ENCODE measurements at regions not wholly inside any gene's neighbourhood (a gene's known extent, or its start where the extent isn't known, plus 50 kb on each side); places are given as distances from the start of the nearest gene placed in this dataset.
"Not testable (repeated sequence)": the region's sequence is repeated elsewhere in the genome, so short reads cannot be mapped to it uniquely, and the experiment has no call there.

- intact Hi-C loops (cut with DNase I), result no loop called here
- no peak for TF ChIP-seq POLR2A (IDR thresholded peaks at IDR 0.05)
- no peak for TF ChIP-seq CTCF (IDR thresholded peaks at IDR 0.05)
Measured at GRCh38 chr13:54110597-54110996, 1082.0 kb downstream of the OLFM4 start.

GRCh38 chr13:54124700-54125099 is 1096.1 kb downstream of the OLFM4 start:
- 46 to 64% (median 62%) methylated on average over 3 of the region's 3 CpGs for WGBS, 4 donors
- TF ChIP-seq CTCF (IDR thresholded peaks at IDR 0.05) (no peak), POLR2A (IDR thresholded peaks at IDR 0.05) (no peak)
- intact Hi-C loops (cut with DNase I), result no loop called here

More at GRCh38 chr13:54110597-54110996, 1082.0 kb downstream of the OLFM4 start:
- Histone ChIP-seq H3K27ac (no peak overlapping the region), H3K4me3 (no peak overlapping the region), H3K27me3 (no peaks in the 10 kb centered on the region), H3K4me1 (replicated peaks in 1 of 2) (no peaks in the 10 kb centered on the region), H3K36me3 (replicated peaks in 1 of 2) (no peaks in the 10 kb centered on the region), H3K9me3 (replicated peaks in 1 of 3) (no peaks in the 10 kb centered on the region)
- no peak for DNase-seq

GRCh38 chr13:54130931-54131330 is 1102.3 kb downstream of the OLFM4 start:
- H3K27me3 ChIP-seq; H3K4me3 ChIP-seq; DNase-seq; H3K9me3 ChIP-seq (replicated peaks in 1 of 3); H3K27ac ChIP-seq; H3K4me1 ChIP-seq (replicated peaks in 1 of 2); intact Hi-C loops (cut with DNase I); H3K36me3 ChIP-seq (replicated peaks in 1 of 2): not testable (repeated sequence)
- 47 to 78% (median 74%) methylated on average over 2 to 9 of the region's 9 CpGs for WGBS, 4 donors

More at GRCh38 chr13:54124700-54125099, 1096.1 kb downstream of the OLFM4 start:
- Histone ChIP-seq H3K4me3 (no peak overlapping the region), H3K9me3 (replicated peaks in 1 of 3) (no peaks in the 10 kb centered on the region), H3K27ac (no peak overlapping the region), H3K27me3 (no peaks in the 10 kb centered on the region), H3K36me3 (replicated peaks in 1 of 2) (no peaks in the 10 kb centered on the region), H3K4me1 (replicated peaks in 1 of 2) (no peaks in the 10 kb centered on the region)
- no peak for DNase-seq

- DNase-seq; H3K9me3 ChIP-seq (replicated peaks in 1 of 3); H3K36me3 ChIP-seq (replicated peaks in 1 of 2); intact Hi-C loops (cut with DNase I); H3K27me3 ChIP-seq; H3K27ac ChIP-seq; H3K4me3 ChIP-seq; H3K4me1 ChIP-seq (replicated peaks in 1 of 2): not testable (repeated sequence)
- 61 to 72% (median 64%) methylated on average over 3 of the region's 3 CpGs for WGBS, 4 donors
Measured at GRCh38 chr13:54131433-54131832, 1102.8 kb downstream of the OLFM4 start.

DNA sequence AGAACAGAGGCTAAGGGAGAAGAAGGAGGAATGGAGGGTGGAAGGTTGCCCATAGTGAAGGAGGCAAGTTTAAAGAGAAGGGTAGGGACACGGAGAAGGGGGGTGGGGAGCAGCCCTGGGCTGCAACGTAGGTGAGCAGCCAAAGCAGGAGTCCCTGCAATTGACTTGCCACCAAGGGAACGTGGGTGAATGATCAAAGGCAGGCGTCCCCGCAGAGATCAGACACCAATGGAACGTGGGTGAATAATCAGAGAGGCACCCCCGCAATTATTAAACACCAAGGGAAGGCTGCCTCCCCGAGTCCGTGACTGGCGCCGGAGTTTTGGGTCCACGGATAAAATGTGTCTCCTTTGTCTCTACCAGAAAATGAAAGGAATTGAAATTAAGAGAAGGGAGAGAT is 1103.5 kb downstream of the OLFM4 start:
- H3K27me3 ChIP-seq; H3K36me3 ChIP-seq (replicated peaks in 1 of 2); H3K27ac ChIP-seq; H3K4me1 ChIP-seq (replicated peaks in 1 of 2); intact Hi-C loops (cut with DNase I); H3K9me3 ChIP-seq (replicated peaks in 1 of 3); H3K4me3 ChIP-seq; DNase-seq: not testable (repeated sequence)
- 74 to 90% (median 79%) methylated on average over 12 of the region's 12 CpGs for WGBS, 4 donors

DNA sequence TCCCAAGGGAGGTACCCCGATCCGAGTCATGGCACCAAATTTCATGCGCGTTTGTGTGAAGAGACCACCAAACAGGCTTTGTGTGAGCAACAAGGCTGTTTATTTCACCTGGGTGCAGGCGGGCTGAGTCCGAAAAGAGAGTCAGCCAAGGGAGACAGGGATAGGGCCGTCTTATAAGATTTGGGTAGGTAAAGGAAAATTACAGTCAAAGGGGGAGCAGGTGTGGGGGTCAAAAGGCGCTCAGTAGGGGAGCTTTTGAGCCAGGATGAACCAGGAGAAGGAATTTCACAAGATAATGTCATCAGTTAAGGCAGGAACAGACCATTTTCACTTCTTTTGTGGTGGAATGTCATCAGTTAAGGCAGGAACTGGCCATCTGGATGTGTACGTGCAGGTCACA is 1104.1 kb downstream of the OLFM4 start:
- H3K27me3 ChIP-seq; H3K27ac ChIP-seq; H3K4me1 ChIP-seq (replicated peaks in 1 of 2); H3K4me3 ChIP-seq; H3K36me3 ChIP-seq (replicated peaks in 1 of 2); H3K9me3 ChIP-seq (replicated peaks in 1 of 3); DNase-seq; intact Hi-C loops (cut with DNase I): not testable (repeated sequence)
- 75 to 83% (median 81%) methylated on average over 9 of the region's 9 CpGs for WGBS, 4 donors
